B cell (primary cell): ENCODE measurements at regions not wholly inside any gene's neighbourhood (a gene's known extent, or its start where the extent isn't known, plus 50 kb on each side); places are given as distances from the start of the nearest gene placed in this dataset.

ENCODE experiments used
- ATAC-seq: fragments of 200-7000 bp; cut with Tn5 transposase; one replicate; pipeline ENCODE4 v1.10.0; 2021; ENCODE audit warnings: low read depth, mild to moderate bottlenecking, moderate number of reproducible peaks, moderate library complexity
- CTCF ChIA-PET: fragments of 350-600 bp; sonication (Branson Sonifier 250); formaldehyde crosslinking; loops from one replicate; lab custom pipeline; 2021; ENCODE audit warnings: antibody characterized with exemption, inconsistent platforms; lab: Charles Lee
- POLR2A ChIA-PET: fragments of 350-600 bp; sonication (Branson Sonifier 250); formaldehyde crosslinking; loops from one replicate; lab custom pipeline; 2021; ENCODE audit warnings: antibody characterized with exemption; lab: Charles Lee
- DNase-seq: peaks from one replicate; pipeline ENCODE4 v3.0.0; 2013
- H2AFZ ChIP-seq: 2 replicates; pipeline ENCODE4 v1.6.1; 2012; ENCODE audit warnings: mild to moderate bottlenecking, low read depth, low read length; ENCODE audit not compliant: insufficient read depth, poor library complexity, severe bottlenecking
- H3K27ac ChIP-seq, 2 donors: 1 replicate in 1 of 2; 2 replicates in 1 of 2; pipeline ENCODE4 v1.5.1; 2012 to 2013; ENCODE audit warnings: low read length in 2 of 2, mild to moderate bottlenecking in 2 of 2, moderate library complexity in 1 of 2
- H3K27me3 ChIP-seq, 4 experiments: fragments of 200-600 bp in 1 of 4; sonication (generic) in 1 of 4; replicated peaks in 1 of 4; 1 replicate in 2 of 4; 2 replicates in 2 of 4; pipeline versions ENCODE4 v1.6.1 to v1.7.0; 2013 to 2016; ENCODE audit warnings: low read length in 3 of 4, mild to moderate bottlenecking in 2 of 4, mixed read lengths in 1 of 4, moderate library complexity in 1 of 4; ENCODE audit not compliant: insufficient read depth in 4 of 4, control insufficient read depth in 3 of 4; ENCODE audit errors: control extremely low read depth in 1 of 4
- H3K36me3 ChIP-seq, 2 experiments: replicated peaks in 1 of 2; 1 replicate in 1 of 2; 2 replicates in 1 of 2; pipeline versions ENCODE4 v1.6.1 to v1.7.1; 2013; ENCODE audit warnings: low read length in 1 of 2; ENCODE audit not compliant: insufficient read depth in 2 of 2, control insufficient read depth in 1 of 2; ENCODE audit errors: control extremely low read depth in 1 of 2, extremely low read depth in 1 of 2
- H3K4me1 ChIP-seq, 2 donors: fragments of 200-600 bp in 1 of 2; sonication (generic) in 1 of 2; 1 replicate in 1 of 2; 2 replicates in 1 of 2; pipeline versions ENCODE4 v1.5.1 to v1.6.1; 2013 to 2017; ENCODE audit warnings: low read length in 2 of 2; ENCODE audit not compliant: control insufficient read depth in 2 of 2, insufficient read depth in 2 of 2
- H3K4me2 ChIP-seq: replicated peaks from 2 replicates; pipeline ENCODE3; 2012; ENCODE audit warnings: mild to moderate bottlenecking, low read depth, low read length; ENCODE audit not compliant: poor library complexity, severe bottlenecking
- H3K4me3 ChIP-seq, 5 experiments: fragments of 200-600 bp in 1 of 5; sonication (generic) in 1 of 5; 1 replicate in 3 of 5; 2 replicates in 2 of 5; pipeline versions ENCODE4 v1.5.1 to v1.7.0; 2011 to 2016; ENCODE audit warnings: low read length in 4 of 5, mild to moderate bottlenecking in 4 of 5, low read depth in 2 of 5, control low read depth in 1 of 5, moderate library complexity in 1 of 5; ENCODE audit not compliant: insufficient read depth in 1 of 5; ENCODE audit errors: control extremely low read depth in 1 of 5, extremely low read depth in 1 of 5
- H3K79me2 ChIP-seq: fragments of 200-600 bp; sonication (generic); one replicate; pipeline ENCODE4 v1.6.0; 2016; ENCODE audit warnings: low read length; ENCODE audit not compliant: control insufficient read depth, insufficient read depth
- H3K9ac ChIP-seq: fragments of 200-600 bp; sonication (generic); 2 replicates; pipeline ENCODE4 v1.6.1; 2017; ENCODE audit warnings: mild to moderate bottlenecking, low read length, moderate library complexity
- H3K9me3 ChIP-seq, 3 donors: one replicate each; pipeline versions ENCODE4 v1.6.1 to v1.7.1; 2013; ENCODE audit warnings: low read length in 2 of 3; ENCODE audit not compliant: control insufficient read depth in 2 of 3, insufficient read depth in 1 of 3; ENCODE audit errors: control extremely low read depth in 1 of 3
- H4K20me1 ChIP-seq: 2 replicates; pipeline ENCODE4 v1.6.0; 2012; ENCODE audit warnings: mild to moderate bottlenecking, low read length; ENCODE audit not compliant: insufficient read depth, control insufficient read depth, poor library complexity, severe bottlenecking
- H3K27ac Mint-ChIP-seq: one replicate; pipeline ENCODE4 v1.8.0; 2021; ENCODE audit warnings: mixed read lengths
- H3K27me3 Mint-ChIP-seq: one replicate; pipeline ENCODE4 v1.8.0; 2021; ENCODE audit warnings: mixed read lengths
- H3K4me1 Mint-ChIP-seq: one replicate; pipeline ENCODE4 v1.8.0; 2021; ENCODE audit warnings: mixed read lengths
- H3K4me3 Mint-ChIP-seq: one replicate; pipeline ENCODE4 v1.8.0; 2021; ENCODE audit warnings: mixed read lengths
- H3K9me3 Mint-ChIP-seq: one replicate; pipeline ENCODE4 v1.8.0; 2022; ENCODE audit warnings: mixed read lengths; ENCODE audit not compliant: insufficient read depth
- EZH2 ChIP-seq: IDR thresholded peaks from 2 replicates; pipeline ENCODE4 v1.6.1; 2012; ENCODE audit warnings: borderline replicate concordance, low read depth, mild to moderate bottlenecking, moderate library complexity, low read length; ENCODE audit not compliant: insufficient read depth, poor library complexity, severe bottlenecking
- WGBS: methylation state at CpG from one replicate; pipeline ENCODE4 v1.1.5; 2013; ENCODE audit warnings: missing lambda C conversion rate; ENCODE audit not compliant: insufficient coverage; 5-methylcytosine and 5-hydroxymethylcytosine counted together
- intact Hi-C: fragments of 100-400 bp; cut with micrococcal nuclease; formaldehyde crosslinking; loops from one replicate; pipeline ENCODE4 v1.10.0; 2022
- TF ChIP-seq, protein P1 (sequence below): fragments of 200-600 bp; IDR thresholded peaks from one replicate; pipeline ENCODE4 v1.8.0; 2022; ENCODE audit warnings: antibody characterized with exemption, mild to moderate bottlenecking

DNA sequence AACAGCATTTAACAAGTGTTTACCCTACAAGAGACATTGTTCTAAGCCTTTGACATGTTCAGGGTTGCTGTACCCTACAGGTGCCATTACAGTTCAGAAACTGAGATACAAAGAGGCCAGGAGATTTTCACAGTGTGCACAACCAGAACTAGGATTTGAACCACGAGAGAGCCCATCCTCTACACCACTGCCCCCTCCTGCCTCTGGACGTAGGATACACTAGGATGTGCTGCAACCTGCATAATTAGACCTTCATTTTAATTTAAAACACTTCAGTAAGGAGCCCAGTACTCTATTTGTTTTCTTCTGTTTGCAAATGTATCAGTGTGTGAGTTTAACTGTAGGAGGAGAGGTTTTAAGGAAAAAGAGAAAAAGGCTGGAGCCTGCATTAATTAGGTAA lies 123.1 kb upstream of the RARB start:
- Histone ChIP-seq H3K4me3 (no peak overlapping the region), H4K20me1 (no peaks in the 10 kb centered on the region), H3K9me3 (peaks cover 0 to 5% (median 0%) of the 10 kb centered on the region in 3 donors), H2AFZ (no peak overlapping the region), H3K79me2 (no peaks in the 10 kb centered on the region), H3K27ac (no peak overlapping the region), H3K36me3 (no peaks in the 10 kb centered on the region), H3K9ac (no peak overlapping the region), H3K4me2 (no peak overlapping the region), H3K27me3 (no peaks in the 10 kb centered on the region), H3K4me1 (no peaks in the 10 kb centered on the region)
- WGBS: 20% methylated on average over 1 of the region's 2 CpGs
- intact Hi-C loops: no loop called here
- Mint-ChIP-seq H3K4me1 (no peaks in the 10 kb centered on the region), H3K27me3 (no peaks in the 10 kb centered on the region), H3K9me3 (peaks cover 2% of the 10 kb centered on the region), H3K27ac (no peak overlapping the region), H3K4me3 (no peak overlapping the region)
- ChIA-PET POLR2A (no interaction called here), CTCF (no interaction called here)
- DNase-seq: no peak
- TF ChIP-seq, protein P1, sequence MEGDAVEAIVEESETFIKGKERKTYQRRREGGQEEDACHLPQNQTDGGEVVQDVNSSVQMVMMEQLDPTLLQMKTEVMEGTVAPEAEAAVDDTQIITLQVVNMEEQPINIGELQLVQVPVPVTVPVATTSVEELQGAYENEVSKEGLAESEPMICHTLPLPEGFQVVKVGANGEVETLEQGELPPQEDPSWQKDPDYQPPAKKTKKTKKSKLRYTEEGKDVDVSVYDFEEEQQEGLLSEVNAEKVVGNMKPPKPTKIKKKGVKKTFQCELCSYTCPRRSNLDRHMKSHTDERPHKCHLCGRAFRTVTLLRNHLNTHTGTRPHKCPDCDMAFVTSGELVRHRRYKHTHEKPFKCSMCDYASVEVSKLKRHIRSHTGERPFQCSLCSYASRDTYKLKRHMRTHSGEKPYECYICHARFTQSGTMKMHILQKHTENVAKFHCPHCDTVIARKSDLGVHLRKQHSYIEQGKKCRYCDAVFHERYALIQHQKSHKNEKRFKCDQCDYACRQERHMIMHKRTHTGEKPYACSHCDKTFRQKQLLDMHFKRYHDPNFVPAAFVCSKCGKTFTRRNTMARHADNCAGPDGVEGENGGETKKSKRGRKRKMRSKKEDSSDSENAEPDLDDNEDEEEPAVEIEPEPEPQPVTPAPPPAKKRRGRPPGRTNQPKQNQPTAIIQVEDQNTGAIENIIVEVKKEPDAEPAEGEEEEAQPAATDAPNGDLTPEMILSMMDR: no peak
- no peak for TF ChIP-seq EZH2
- no peak for ATAC-seq

DNA sequence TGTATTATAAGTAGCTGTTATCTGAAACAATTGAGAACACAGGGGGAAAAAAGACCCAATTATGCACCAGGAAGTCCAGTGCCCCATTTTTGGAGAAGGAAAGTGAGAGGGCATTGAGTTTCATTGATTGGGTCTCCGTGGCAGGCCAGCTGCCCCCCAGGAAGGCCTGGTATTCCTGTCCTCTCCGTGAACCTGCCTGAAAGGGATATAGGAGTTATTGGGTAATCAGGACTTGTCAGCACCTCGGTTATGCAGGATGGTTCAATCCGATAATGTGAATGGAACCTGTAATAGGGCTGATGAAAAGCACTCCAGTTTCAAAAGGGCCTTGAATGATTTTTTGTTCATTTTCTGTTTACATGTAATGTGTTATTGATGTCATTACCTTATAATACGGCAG lies 122.0 kb upstream of the RARB start:
- no peak overlapping the region for H3K27ac Mint-ChIP-seq
- no peak for DNase-seq
- CTCF ChIA-PET: no interaction called here
- 72% methylated on average over 4 of the region's 5 CpGs for WGBS
- Histone ChIP-seq H3K4me2 (no peak overlapping the region), H3K9ac (no peak overlapping the region), H3K27me3 (no peaks in the 10 kb centered on the region), H3K9me3 (peaks cover 0 to 5% (median 0%) of the 10 kb centered on the region in 3 donors), H3K79me2 (no peaks in the 10 kb centered on the region), H3K4me3 (no peak overlapping the region), H3K4me1 (no peaks in the 10 kb centered on the region), H2AFZ (no peak overlapping the region), H3K36me3 (no peaks in the 10 kb centered on the region), H4K20me1 (no peaks in the 10 kb centered on the region), H3K27ac (no peak overlapping the region)
- no peak for TF ChIP-seq EZH2
- TF ChIP-seq, protein P1: no peak
- no peaks in the 10 kb centered on the region for H3K27me3 Mint-ChIP-seq
- intact Hi-C loops: no loop called here
- H3K4me1 Mint-ChIP-seq: no peaks in the 10 kb centered on the region
- POLR2A ChIA-PET: no interaction called here
- no peak for ATAC-seq
- peaks cover 2% of the 10 kb centered on the region for H3K9me3 Mint-ChIP-seq
- no peak overlapping the region for H3K4me3 Mint-ChIP-seq
